ENCODE measurements at regions not wholly inside any gene's neighbourhood (a gene's known extent, or its start where the extent isn't known, plus 50 kb on each side); places are given as distances from the start of the nearest gene placed in this dataset.
"Not testable (repeated sequence)": the region's sequence is repeated elsewhere in the genome, so short reads cannot be mapped to it uniquely, and the experiment has no call there.

DNA sequence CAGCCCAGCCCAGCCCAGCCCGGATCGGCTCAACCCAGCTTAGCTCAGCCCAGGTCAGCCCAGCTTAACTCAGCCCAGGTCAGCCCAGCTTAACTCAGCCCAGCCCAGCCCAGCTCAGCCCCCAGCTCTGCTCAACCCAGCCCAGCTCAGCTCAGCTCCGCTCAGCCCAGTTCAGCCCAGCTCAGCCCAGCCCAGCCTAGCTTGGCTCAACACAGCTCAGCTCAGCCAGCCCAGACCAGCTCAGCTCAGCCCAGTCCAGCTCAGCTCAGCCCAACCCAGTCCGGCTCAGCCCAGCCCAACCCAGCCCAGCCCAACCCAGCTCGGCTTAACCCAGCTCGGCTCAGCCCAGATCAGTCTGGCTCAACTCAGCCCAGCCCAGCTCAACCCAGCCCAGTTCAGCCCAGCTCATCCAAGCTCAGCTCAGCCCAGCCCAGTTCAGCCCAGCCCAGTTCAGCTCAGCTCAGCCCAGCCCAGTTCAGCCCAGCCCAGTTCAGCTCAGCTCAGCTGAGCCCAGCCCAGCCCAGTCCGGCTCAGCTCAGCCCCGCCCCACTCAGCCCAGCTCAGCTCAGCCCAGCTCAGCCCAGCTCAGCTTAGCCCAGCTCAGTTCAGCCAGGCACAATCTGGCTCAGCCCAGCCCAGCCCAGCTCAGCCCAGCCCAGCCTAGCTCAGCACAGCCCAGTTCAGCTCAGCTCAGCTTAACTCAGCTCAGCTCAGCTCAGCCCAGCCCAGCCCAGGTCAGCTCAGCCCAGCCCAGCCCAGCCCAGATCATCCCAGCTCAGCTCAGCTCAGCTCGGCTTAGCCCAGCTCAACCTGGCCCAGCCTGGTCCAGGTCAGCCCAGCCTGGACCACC is 331.7 kb downstream of the TMEM121 start:
- H3K9ac ChIP-seq = peak overlapping the region; percentile 97; the same call in 1 of the 2 replicates
- H3K27ac ChIP-seq = peak overlapping the region; percentile 99
- H3K79me2 ChIP-seq (ENCODE audit: insufficient read depth, low read depth) = peaks cover 28% of the 10 kb centered on the region
- H2AFZ ChIP-seq (ENCODE audit: low read depth) = no peak overlapping the region
- no peaks in the 10 kb centered on the region for H3K4me1 ChIP-seq (ENCODE audit: low read depth, poor library complexity, severe bottlenecking)
- H3K4me2 ChIP-seq = no peak overlapping the region
- H3K4me3 ChIP-seq (IDR thresholded peaks at IDR 0.05; ENCODE audit: insufficient read depth, low read depth, low read length) = no peak overlapping the region
- H4K20me1 ChIP-seq (ENCODE audit: insufficient read depth) = no peaks in the 10 kb centered on the region
- no peaks in the 10 kb centered on the region for H3K27me3 ChIP-seq (ENCODE audit: insufficient read depth, low read depth)
- H3K36me3 ChIP-seq (ENCODE audit: insufficient read depth) = no peaks in the 10 kb centered on the region
- TF ChIP-seq, protein P1, sequence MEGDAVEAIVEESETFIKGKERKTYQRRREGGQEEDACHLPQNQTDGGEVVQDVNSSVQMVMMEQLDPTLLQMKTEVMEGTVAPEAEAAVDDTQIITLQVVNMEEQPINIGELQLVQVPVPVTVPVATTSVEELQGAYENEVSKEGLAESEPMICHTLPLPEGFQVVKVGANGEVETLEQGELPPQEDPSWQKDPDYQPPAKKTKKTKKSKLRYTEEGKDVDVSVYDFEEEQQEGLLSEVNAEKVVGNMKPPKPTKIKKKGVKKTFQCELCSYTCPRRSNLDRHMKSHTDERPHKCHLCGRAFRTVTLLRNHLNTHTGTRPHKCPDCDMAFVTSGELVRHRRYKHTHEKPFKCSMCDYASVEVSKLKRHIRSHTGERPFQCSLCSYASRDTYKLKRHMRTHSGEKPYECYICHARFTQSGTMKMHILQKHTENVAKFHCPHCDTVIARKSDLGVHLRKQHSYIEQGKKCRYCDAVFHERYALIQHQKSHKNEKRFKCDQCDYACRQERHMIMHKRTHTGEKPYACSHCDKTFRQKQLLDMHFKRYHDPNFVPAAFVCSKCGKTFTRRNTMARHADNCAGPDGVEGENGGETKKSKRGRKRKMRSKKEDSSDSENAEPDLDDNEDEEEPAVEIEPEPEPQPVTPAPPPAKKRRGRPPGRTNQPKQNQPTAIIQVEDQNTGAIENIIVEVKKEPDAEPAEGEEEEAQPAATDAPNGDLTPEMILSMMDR (conservative IDR thresholded peaks at IDR 0.05; ENCODE audit: low read depth, low read length) = no peak

DNA sequence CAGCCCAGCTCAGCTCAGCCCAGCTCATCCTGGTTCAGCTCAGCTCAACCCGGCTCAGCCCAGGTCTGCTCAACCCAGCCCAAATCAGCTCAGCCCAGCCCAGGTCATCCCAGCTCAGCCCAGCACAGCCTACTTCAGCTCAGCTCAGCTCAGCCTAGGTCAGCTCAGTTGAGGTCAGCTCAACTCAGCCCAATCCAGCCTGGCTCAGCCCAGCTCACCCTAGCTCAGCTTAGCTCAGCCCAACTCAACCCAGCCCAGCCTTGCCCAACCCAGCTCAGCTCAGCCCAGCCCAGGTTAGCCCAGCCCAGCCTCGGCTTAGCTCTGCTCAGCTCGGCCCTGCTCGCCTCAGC is 332.3 kb downstream of the TMEM121 start:
- Histone ChIP-seq H3K27ac (peak overlapping the region; percentile 99), H4K20me1 (ENCODE audit: insufficient read depth) (no peaks in the 10 kb centered on the region), H3K4me1 (ENCODE audit: low read depth, poor library complexity, severe bottlenecking) (no peaks in the 10 kb centered on the region), H3K4me2 (no peak overlapping the region), H3K27me3 (ENCODE audit: insufficient read depth, low read depth) (no peaks in the 10 kb centered on the region), H2AFZ (ENCODE audit: low read depth) (no peak overlapping the region), H3K36me3 (ENCODE audit: insufficient read depth) (no peaks in the 10 kb centered on the region), H3K79me2 (ENCODE audit: insufficient read depth, low read depth) (peaks cover 34% of the 10 kb centered on the region), H3K9ac (peak overlapping the region; percentile 97; the same call in 1 of the 2 replicates), H3K4me3 (IDR thresholded peaks at IDR 0.05; ENCODE audit: insufficient read depth, low read depth, low read length) (no peak overlapping the region)
- TF ChIP-seq, protein P1 (conservative IDR thresholded peaks at IDR 0.05; ENCODE audit: low read depth, low read length) = no peak

DNA sequence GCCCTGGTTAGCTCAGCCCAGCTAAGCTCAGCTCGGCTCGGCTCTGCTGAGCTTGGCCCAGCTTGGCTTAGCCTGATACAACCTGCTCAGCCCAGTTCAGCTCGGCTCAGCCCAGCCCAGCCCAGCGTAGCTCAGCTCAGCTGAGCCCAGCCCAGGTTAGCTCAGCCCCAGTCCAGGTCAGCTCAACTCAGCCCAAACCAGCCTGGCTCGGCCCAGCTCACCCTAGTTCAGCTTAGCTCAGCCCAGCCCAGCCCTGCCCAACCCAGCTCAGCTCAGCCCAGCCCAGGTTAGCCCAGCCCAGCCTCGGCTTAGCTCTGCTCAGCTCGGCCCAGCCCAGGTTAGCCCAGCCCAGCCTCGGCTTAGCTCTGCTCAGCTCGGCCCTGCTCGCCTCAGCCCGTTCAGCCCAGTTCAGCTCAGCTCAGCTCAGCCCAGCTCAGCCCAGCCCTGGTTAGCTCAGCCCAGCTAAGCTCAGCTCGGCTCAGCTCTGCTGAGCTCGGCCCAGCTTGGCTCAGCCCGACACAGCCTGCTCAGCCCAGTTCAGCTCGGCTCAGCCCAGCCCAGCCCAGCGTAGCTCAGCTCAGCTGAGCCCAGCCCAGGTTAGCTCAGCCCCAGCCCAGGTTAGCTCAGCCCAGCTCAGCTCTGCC is 332.8 kb downstream of the TMEM121 start:
- Histone ChIP-seq H3K79me2 (ENCODE audit: insufficient read depth, low read depth) (peaks cover 37% of the 10 kb centered on the region), H3K9ac (peak overlapping the region; percentile 97), H3K27ac (peak overlapping the region; percentile 99)
- not testable (repeated sequence) for H3K4me1 ChIP-seq (ENCODE audit: low read depth, poor library complexity, severe bottlenecking); H3K36me3 ChIP-seq (ENCODE audit: insufficient read depth); H4K20me1 ChIP-seq (ENCODE audit: insufficient read depth); H2AFZ ChIP-seq (ENCODE audit: low read depth); H3K27me3 ChIP-seq (ENCODE audit: insufficient read depth, low read depth); H3K4me2 ChIP-seq; H3K4me3 ChIP-seq (IDR thresholded peaks at IDR 0.05; ENCODE audit: insufficient read depth, low read depth, low read length)

DNA sequence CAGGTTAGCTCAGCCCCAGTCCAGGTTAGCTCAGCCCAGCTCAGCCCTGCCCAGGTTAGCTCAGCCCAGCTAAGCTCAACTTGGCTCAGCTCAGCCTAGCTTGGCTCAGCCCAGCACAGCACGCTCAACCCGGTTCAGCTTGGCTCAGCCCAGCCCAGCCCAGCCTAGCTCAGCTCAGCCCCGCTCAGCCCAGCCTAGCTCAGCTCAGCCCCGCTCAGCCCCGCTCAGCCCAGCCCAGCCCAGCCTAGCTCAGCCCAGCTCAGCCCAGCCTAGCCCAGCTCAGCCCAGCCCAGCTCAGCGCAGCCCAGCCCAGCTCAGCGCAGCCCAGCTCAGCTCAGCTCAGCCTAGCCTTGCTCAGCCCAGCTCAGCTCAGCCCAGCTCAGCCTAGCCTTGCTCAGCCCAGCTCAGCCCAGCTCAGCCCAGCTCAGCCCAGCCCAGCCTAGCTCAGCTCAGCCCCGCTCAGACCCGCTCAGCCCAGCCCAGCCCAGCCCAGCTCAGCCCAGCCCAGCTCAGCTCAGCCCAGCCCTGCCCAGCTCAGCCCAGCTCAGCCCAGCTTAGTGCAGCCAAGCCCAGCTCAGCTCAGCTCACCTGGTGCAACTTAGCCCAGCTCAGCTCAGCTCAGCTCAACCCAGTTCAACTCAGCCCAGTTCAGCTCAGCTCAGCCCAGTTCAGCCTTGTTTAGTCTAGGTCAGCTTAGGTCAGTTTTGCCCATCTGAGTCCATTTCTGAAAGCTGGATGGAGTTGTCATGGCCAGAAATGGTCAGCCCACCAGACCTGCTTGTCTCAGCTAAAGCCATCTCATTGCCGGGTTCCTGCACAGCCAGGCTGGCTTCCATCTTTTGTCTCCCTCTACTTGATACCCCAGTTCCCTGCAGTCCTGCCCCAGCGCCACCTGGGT is 333.6 kb downstream of the TMEM121 start:
- Histone ChIP-seq H3K79me2 (ENCODE audit: insufficient read depth, low read depth) (peaks cover 37% of the 10 kb centered on the region), H4K20me1 (ENCODE audit: insufficient read depth) (no peaks in the 10 kb centered on the region), H3K9ac (peak overlapping the region; percentile 97), H3K4me3 (IDR thresholded peaks at IDR 0.05; ENCODE audit: insufficient read depth, low read depth, low read length) (no peak overlapping the region), H3K27ac (peak overlapping the region; percentile 99), H3K4me1 (ENCODE audit: low read depth, poor library complexity, severe bottlenecking) (no peaks in the 10 kb centered on the region), H3K4me2 (peak overlapping the region; percentile 51), H3K36me3 (ENCODE audit: insufficient read depth) (no peaks in the 10 kb centered on the region), H2AFZ (ENCODE audit: low read depth) (no peak overlapping the region), H3K27me3 (ENCODE audit: insufficient read depth, low read depth) (no peaks in the 10 kb centered on the region)
- TF ChIP-seq, protein P1 (conservative IDR thresholded peaks at IDR 0.05; ENCODE audit: low read depth, low read length) = no peak
